ENCODE measurements at regions not wholly inside any gene's neighbourhood (a gene's known extent, or its start where the extent isn't known, plus 50 kb on each side); places are given as distances from the start of the nearest gene placed in this dataset.

- TF ChIP-seq POLR2A (IDR thresholded peaks at IDR 0.05) (no peak), POLR2AphosphoS5 (IDR thresholded peaks at IDR 0.05) (no peak)
- TF ChIP-seq, protein P1, sequence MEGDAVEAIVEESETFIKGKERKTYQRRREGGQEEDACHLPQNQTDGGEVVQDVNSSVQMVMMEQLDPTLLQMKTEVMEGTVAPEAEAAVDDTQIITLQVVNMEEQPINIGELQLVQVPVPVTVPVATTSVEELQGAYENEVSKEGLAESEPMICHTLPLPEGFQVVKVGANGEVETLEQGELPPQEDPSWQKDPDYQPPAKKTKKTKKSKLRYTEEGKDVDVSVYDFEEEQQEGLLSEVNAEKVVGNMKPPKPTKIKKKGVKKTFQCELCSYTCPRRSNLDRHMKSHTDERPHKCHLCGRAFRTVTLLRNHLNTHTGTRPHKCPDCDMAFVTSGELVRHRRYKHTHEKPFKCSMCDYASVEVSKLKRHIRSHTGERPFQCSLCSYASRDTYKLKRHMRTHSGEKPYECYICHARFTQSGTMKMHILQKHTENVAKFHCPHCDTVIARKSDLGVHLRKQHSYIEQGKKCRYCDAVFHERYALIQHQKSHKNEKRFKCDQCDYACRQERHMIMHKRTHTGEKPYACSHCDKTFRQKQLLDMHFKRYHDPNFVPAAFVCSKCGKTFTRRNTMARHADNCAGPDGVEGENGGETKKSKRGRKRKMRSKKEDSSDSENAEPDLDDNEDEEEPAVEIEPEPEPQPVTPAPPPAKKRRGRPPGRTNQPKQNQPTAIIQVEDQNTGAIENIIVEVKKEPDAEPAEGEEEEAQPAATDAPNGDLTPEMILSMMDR (IDR thresholded peaks at IDR 0.05 in 8 of 11, conservative IDR thresholded peaks at IDR 0.05 in 3 of 11): no peak
Observed at GRCh38 chr11:95688015-95688414, 101.6 kb downstream of the FAM76B start.

Data from spleen (tissue), 7 donors.